OCI-LY3 (cell line): ENCODE measurements at regions not wholly inside any gene's neighbourhood (a gene's known extent, or its start where the extent isn't known, plus 50 kb on each side); places are given as distances from the start of the nearest gene placed in this dataset.

Experiments used
- H2AFZ ChIP-seq: fragments of 200-600, 300-600 bp; shearing (Covaris generic); 2 replicates; pipeline ENCODE4 v1.6.0; 2014; ENCODE audit warnings: antibody characterized with exemption, low read depth, low read length
- H3K27ac ChIP-seq: fragments of 200-600, 300-600 bp; sonication (generic); 2 replicates; pipeline ENCODE4 v1.5.1; 2014; ENCODE audit warnings: mild to moderate bottlenecking, low read length, moderate library complexity, mixed read lengths
- H3K27me3 ChIP-seq: fragments of 200-600, 300-600 bp; sonication (generic); 2 replicates; pipeline ENCODE4 v1.6.1; 2014; ENCODE audit warnings: low read depth, low read length, mixed read lengths
- H3K36me3 ChIP-seq: fragments of 200-600, 300-600 bp; sonication (generic); replicated peaks from 2 replicates; pipeline ENCODE3; 2014; ENCODE audit warnings: low read depth, low read length, mixed read lengths
- H3K4me1 ChIP-seq: fragments of 300-600, 200-600 bp; sonication (generic); 2 replicates; pipeline ENCODE4 v1.6.1; 2014; ENCODE audit warnings: low read length, mixed read lengths
- H3K4me2 ChIP-seq: fragments of 200-600, 300-600 bp; sonication (generic); 2 replicates; pipeline ENCODE4 v1.6.1; 2014; ENCODE audit warnings: low read length, mixed read lengths
- H3K4me3 ChIP-seq: fragments of 300-600, 200-600 bp; sonication (generic); 2 replicates; pipeline ENCODE4 v1.5.1; 2014; ENCODE audit warnings: antibody characterized with exemption, mild to moderate bottlenecking, low read length, moderate library complexity
- H3K79me2 ChIP-seq: fragments of 300-600, 200-600 bp; shearing (Covaris generic); 2 replicates; pipeline ENCODE4 v1.6.1; 2014; ENCODE audit warnings: mild to moderate bottlenecking, low read length, mixed read lengths
- H3K9ac ChIP-seq: fragments of 300-600, 200-600 bp; shearing (Covaris generic); 2 replicates; pipeline ENCODE4 v1.6.0; 2014; ENCODE audit warnings: mild to moderate bottlenecking, low read length, moderate library complexity
- H3K9me3 ChIP-seq: fragments of 200-600, 300-600 bp; shearing (Covaris generic); 2 replicates; pipeline ENCODE4 v1.6.1; 2014; ENCODE audit warnings: low read length, mixed read lengths; ENCODE audit not compliant: insufficient read depth
- H4K20me1 ChIP-seq: fragments of 200-600, 300-600 bp; sonication (generic); 2 replicates; pipeline ENCODE4 v1.6.1; 2016; ENCODE audit warnings: low read length, mixed read lengths; ENCODE audit not compliant: insufficient read depth
- EZH2phosphoT487 ChIP-seq: fragments of 200-600 bp; shearing (Covaris generic); IDR thresholded peaks from 2 replicates; pipeline ENCODE4 v1.6.1; 2018; ENCODE audit warnings: antibody characterized with exemption, mixed run types, low read depth
- TF ChIP-seq, protein P1 (sequence below): fragments of 200-600, 300-600 bp; sonication (generic); IDR thresholded peaks from 2 replicates; pipeline ENCODE4 v1.5.1; 2014; ENCODE audit warnings: antibody characterized with exemption, low read length, low read depth

DNA sequence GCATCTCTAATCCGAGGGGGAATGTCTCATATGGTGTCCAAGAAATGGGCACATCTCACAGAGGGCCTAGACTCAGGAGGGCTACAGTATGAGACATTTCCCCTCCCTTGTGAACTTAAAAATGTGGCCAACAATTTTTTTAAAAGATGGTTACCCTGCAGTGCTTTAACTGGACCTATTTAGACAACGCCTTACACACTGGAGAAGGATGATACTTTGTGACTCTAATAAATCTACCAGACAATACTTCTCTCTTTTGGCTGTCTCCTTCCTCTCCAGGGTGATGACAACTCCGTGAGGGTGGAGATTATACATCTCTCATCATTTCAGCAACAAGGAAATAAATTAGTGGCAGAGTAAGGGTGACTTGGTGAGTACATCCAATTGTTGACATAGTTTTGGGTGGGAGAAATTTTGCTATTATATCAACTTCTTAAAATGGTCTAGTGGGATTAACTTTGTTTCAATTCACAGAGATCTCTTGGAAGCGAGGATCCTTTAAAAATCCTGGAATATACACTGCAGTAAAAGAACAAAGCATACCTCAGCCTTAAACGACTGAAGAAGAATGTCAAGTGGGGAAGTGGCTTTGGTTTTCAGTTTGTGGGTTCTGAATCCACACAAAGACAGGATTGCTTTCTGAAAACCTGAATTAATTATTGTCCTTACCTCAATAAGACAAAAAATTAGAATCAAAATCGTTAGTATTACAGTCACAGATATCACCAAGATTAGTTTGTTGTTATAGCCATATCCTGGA lies 89.8 kb downstream of the KPNA2 start:
- H3K4me2 ChIP-seq: no peak overlapping the region
- no peaks in the 10 kb centered on the region for H3K27me3 ChIP-seq
- peaks cover 4% of the 10 kb centered on the region; the same call in 1 of the 2 replicates for H3K9me3 ChIP-seq
- H3K9ac ChIP-seq: no peak overlapping the region
- no peak for TF ChIP-seq EZH2phosphoT487
- H3K4me3 ChIP-seq: no peak overlapping the region
- H4K20me1 ChIP-seq: no peaks in the 10 kb centered on the region
- H3K79me2 ChIP-seq: no peaks in the 10 kb centered on the region
- H2AFZ ChIP-seq: no peak overlapping the region
- no peaks in the 10 kb centered on the region for H3K36me3 ChIP-seq
- H3K27ac ChIP-seq: no peak overlapping the region
- no peaks in the 10 kb centered on the region for H3K4me1 ChIP-seq

DNA sequence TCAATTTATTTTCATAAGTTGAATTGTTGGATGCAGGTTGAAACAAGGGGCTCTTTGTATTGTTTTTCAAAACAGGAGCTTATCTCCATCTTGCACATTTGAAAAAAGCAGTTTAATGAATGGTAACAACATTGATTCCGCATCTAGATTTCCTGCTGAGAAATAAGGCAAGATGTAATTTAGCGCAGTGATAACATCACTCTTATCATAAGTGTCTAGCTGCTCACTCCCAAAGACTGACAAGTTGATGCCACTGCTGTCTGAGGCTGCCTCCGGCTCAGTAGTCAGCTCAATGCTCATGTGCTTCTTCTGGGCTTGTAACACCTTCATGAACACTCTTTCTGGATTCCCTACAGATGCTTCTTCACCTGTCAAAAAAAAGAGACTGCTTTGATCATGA lies 92.4 kb downstream of the KPNA2 start:
- Histone ChIP-seq H3K4me2 (no peak overlapping the region), H2AFZ (no peak overlapping the region), H3K9ac (no peak overlapping the region), H3K4me3 (no peak overlapping the region), H3K79me2 (no peaks in the 10 kb centered on the region), H3K4me1 (no peaks in the 10 kb centered on the region), H4K20me1 (no peaks in the 10 kb centered on the region), H3K27ac (no peak overlapping the region), H3K36me3 (no peaks in the 10 kb centered on the region), H3K27me3 (no peaks in the 10 kb centered on the region), H3K9me3 (peaks cover under 1% of the 10 kb centered on the region; the same call in 1 of the 2 replicates)
- TF ChIP-seq EZH2phosphoT487: no peak
- TF ChIP-seq, protein P1, sequence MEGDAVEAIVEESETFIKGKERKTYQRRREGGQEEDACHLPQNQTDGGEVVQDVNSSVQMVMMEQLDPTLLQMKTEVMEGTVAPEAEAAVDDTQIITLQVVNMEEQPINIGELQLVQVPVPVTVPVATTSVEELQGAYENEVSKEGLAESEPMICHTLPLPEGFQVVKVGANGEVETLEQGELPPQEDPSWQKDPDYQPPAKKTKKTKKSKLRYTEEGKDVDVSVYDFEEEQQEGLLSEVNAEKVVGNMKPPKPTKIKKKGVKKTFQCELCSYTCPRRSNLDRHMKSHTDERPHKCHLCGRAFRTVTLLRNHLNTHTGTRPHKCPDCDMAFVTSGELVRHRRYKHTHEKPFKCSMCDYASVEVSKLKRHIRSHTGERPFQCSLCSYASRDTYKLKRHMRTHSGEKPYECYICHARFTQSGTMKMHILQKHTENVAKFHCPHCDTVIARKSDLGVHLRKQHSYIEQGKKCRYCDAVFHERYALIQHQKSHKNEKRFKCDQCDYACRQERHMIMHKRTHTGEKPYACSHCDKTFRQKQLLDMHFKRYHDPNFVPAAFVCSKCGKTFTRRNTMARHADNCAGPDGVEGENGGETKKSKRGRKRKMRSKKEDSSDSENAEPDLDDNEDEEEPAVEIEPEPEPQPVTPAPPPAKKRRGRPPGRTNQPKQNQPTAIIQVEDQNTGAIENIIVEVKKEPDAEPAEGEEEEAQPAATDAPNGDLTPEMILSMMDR: no peak

DNA sequence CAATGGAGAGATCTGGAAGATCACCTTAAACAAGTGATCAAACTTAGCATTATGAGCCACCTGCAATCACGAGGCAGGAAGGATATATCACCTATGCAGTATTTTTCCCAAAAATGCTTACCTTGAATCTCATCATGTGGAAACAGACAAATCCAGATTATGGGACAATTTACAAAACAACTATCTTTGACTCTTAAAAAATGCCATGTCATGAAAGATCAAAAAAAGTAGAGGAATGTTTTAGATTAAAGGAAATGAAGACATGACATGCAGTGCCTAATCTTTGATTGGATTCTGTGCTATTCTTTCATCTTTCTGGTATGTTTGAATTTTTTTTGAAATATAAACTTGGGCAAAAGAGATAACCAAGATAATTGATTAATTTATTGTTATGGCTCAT lies 95.9 kb downstream of the KPNA2 start:
- no peak overlapping the region for H3K9ac ChIP-seq
- TF ChIP-seq, protein P1: no peak
- TF ChIP-seq EZH2phosphoT487: no peak
- no peaks in the 10 kb centered on the region for H4K20me1 ChIP-seq
- H3K27me3 ChIP-seq: no peaks in the 10 kb centered on the region
- H3K4me3 ChIP-seq: no peak overlapping the region
- H3K9me3 ChIP-seq: no peaks in the 10 kb centered on the region
- no peaks in the 10 kb centered on the region for H3K36me3 ChIP-seq
- no peak overlapping the region for H2AFZ ChIP-seq
- H3K27ac ChIP-seq: no peak overlapping the region
- no peak overlapping the region for H3K4me2 ChIP-seq
- no peaks in the 10 kb centered on the region for H3K4me1 ChIP-seq
- H3K79me2 ChIP-seq: no peaks in the 10 kb centered on the region

DNA sequence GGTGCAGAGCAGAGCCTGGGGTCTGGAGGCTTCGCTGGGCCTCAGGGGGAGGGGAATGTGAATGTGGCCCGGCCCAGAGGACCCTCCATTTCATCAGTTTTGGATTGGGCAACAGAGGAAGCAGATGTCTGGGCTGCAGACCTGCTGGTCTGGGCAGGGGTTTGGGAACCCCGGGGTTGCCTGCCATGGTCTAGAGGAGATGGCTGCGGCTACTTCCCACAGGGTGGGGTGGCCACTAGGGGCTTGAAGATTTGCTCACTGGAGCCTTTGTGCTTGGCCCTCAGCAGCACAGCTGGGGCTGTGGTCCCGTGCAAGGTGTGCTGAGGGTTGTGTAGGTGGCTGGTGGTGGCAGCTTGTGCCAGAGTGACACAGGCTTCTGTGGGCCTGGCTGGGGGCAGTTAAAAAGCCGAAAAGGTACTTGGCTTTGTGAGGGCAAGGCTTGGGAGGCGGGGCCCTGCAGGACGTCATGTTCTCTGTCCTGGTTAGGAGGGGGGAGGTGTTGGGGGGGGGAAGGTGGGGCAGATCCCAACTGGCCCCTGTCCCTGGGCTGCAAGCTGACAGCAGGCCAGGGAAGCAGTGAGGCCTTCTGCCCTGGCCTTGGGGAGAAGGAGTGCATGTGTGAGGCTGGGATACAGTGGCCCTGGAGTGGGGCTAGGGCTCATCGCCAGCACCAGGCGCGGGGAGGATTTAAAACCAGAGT lies 98.0 kb downstream of the KPNA2 start:
- Histone ChIP-seq H4K20me1 (no peaks in the 10 kb centered on the region), H3K27ac (no peak overlapping the region), H2AFZ (no peak overlapping the region), H3K27me3 (no peaks in the 10 kb centered on the region), H3K36me3 (no peaks in the 10 kb centered on the region), H3K4me1 (no peaks in the 10 kb centered on the region), H3K9me3 (no peaks in the 10 kb centered on the region), H3K79me2 (no peaks in the 10 kb centered on the region), H3K9ac (no peak overlapping the region), H3K4me2 (no peak overlapping the region), H3K4me3 (no peak overlapping the region)
- TF ChIP-seq, protein P1: no peak
- TF ChIP-seq EZH2phosphoT487: no peak
